Urinary bladder (tissue), 3 donors: ENCODE measurements at regions not wholly inside any gene's neighbourhood (a gene's known extent, or its start where the extent isn't known, plus 50 kb on each side); places are given as distances from the start of the nearest gene placed in this dataset.
"Not testable (repeated sequence)": the region's sequence is repeated elsewhere in the genome, so short reads cannot be mapped to it uniquely, and the experiment has no call there.

Source experiments
- DNase-seq: peaks from one replicate; pipeline ENCODE4 v3.0.0-alpha.2; 2015; ENCODE audit errors: extremely low spot score
- H3K27ac ChIP-seq: one replicate; pipeline ENCODE4 v1.5.1; 2013; ENCODE audit warnings: low read depth, mild to moderate bottlenecking, moderate library complexity
- H3K36me3 ChIP-seq: one replicate; pipeline ENCODE4 v1.6.1; 2013; ENCODE audit warnings: mild to moderate bottlenecking, moderate library complexity; ENCODE audit not compliant: insufficient read depth
- H3K4me1 ChIP-seq: one replicate; pipeline ENCODE4 v1.6.1; 2013; ENCODE audit warnings: mild to moderate bottlenecking, moderate library complexity; ENCODE audit not compliant: insufficient read depth
- H3K4me3 ChIP-seq: one replicate; pipeline ENCODE4 v1.5.1; 2013; ENCODE audit warnings: low read depth, low read length
- WGBS: extraction: QIAGEN DNeasy Blood & Tissue Kit; methylation state at CpG from one replicate; pipeline ENCODE4 v1.1.7; 2013; 5-methylcytosine and 5-hydroxymethylcytosine counted together
- donor health status: healthy with polysubstance abuse.
- donor health status: healthy.

DNA sequence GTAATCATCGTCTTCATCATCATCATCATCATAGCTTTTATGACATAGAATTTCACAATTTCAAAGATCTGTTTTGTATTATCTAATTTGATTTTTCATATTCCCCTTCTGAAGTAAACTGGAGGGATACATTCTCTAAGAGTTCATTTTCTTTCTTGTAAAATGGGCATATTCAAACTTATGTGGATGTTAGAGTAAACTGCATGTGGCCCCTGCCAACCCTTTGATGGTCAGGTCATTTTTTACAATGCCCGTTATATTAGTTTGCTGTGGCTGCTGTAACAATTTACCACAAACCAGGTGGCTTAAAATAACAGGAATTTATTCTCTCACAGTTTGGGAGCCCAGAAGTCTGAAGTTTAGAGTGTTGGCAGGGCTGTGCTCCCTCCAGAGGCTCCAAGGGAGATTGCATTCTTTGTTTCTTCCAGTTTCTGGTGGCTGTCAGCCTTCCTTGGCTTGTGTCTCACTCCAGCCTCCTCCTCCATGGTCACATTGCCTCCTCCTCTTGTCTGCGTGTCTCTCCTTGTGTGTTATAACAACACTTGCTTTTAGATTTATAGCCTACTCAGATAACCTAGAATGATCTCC is 127.5 kb upstream of the MMADHC start:
- Histone ChIP-seq H3K36me3 (no peaks in the 10 kb centered on the region), H3K4me3 (no peak overlapping the region), H3K4me1 (no peaks in the 10 kb centered on the region), H3K27ac (no peak overlapping the region)
- 81% methylated on average over 3 of the region's 3 CpGs for whole genome bisulfite sequencing
- DNase-seq, result no peak

DNA sequence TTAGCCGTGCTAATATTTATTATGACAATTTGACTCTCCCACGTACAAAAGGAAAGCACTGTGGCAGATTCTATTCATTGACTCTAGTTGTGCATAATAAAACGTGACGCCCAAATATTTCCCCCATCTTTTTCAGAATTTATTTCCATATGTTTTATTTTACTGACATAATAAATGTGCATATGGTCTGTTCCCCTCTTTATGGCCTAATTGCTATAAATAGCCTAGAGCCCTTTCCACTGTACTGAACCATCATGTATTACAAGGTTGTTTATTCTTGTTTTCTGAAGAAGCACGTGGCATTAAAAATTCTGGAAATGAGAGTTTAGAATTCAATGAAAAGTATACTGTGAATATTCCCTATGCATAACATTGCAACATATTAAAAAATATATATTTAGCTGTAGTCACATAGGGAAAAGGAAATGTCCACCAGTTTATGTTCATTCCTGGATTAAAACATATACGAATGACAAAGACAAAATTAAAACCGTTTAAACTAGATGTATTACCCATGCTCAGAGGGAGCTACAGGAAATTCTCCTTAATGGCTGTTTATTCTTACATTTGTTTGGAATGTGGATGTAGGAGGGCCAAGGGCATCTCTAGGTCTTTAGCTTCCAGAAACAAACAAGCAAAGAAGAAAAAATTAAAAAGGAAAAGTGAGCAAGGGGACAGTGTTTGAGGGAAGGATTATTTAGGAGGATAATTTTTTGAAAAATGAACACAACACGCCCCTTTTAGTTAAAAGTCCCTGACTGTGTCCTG is 122.1 kb upstream of the MMADHC start:
- Histone ChIP-seq H3K4me3 (no peak overlapping the region), H3K36me3 (no peaks in the 10 kb centered on the region), H3K27ac (no peak overlapping the region), H3K4me1 (no peaks in the 10 kb centered on the region)
- no peak for DNase-seq
- WGBS, result 61% methylated on average over 8 of the region's 8 CpGs

DNA sequence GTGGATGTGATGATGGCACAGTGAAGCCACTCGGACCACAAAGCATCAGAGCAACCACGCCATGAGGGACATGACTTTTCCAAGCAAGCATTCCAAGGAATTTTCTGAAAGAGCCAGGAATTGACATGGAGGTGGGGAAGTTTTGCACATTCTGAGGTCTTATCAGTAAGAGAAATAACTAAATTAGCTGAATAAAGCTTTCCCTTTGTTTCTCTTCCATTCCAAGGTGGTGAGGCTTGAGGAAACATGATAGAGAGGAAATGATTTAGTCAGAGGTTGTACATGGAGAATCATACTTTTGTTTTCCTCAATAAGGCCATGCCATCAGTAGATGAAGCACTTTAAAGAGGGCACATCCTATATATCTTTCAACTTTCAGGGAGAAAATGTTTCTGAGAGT is 115.7 kb upstream of the MMADHC start:
- no peak overlapping the region for H3K27ac ChIP-seq
- WGBS, result 96% methylated on average over 2 of the region's 2 CpGs
- H3K36me3 ChIP-seq, result no peaks in the 10 kb centered on the region
- no peaks in the 10 kb centered on the region for H3K4me1 ChIP-seq
- DNase-seq, result no peak
- H3K4me3 ChIP-seq, result no peak overlapping the region

DNA sequence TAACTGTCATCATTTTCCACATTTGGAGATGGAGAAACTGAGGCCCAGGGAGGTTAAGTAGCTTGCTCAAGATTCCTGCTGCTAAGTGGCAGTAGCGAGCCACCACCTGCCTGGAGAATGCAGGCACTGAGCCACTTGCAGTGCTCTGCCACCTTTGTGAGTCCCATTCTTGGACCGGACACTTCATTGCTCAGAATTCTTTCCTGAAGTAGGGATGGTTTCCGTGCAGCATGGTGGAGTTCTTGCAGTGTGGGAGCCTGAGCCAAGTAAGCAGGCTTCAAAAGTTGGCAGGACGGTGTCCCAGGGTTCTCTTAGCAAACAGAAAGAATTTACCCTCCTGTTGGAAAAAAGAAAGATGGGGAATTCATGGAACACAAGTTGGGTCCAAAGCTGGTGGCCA is 115.0 kb upstream of the MMADHC start:
- Histone ChIP-seq H3K36me3 (no peaks in the 10 kb centered on the region), H3K27ac (no peak overlapping the region), H3K4me3 (no peak overlapping the region), H3K4me1 (no peaks in the 10 kb centered on the region)
- DNase-seq, result no peak
- 95% methylated on average over 4 of the region's 4 CpGs for WGBS

DNA sequence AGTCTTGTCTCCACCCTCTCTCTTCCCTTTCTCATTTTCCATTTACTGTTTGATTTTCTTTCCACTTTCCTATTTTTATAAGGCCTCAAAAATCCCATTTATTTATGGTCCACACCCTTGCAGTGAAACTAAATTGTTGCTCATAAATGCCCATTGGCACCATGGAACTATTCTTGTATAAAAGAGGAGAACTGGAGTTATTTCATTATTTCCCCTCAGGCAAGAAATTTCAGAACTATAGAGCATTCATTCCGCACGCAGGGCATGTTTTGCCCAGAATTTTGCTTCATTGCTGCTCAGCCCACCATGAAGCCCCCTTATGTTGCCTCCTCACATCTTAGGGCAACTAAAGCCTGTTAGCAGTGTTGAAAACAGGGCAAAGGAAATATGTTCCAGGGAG is 113.7 kb upstream of the MMADHC start:
- Histone ChIP-seq H3K36me3 (no peaks in the 10 kb centered on the region), H3K4me3 (no peak overlapping the region), H3K27ac (no peak overlapping the region), H3K4me1 (no peaks in the 10 kb centered on the region)
- 91% methylated on average over 2 of the region's 2 CpGs for WGBS
- DNase-seq, result no peak

DNA sequence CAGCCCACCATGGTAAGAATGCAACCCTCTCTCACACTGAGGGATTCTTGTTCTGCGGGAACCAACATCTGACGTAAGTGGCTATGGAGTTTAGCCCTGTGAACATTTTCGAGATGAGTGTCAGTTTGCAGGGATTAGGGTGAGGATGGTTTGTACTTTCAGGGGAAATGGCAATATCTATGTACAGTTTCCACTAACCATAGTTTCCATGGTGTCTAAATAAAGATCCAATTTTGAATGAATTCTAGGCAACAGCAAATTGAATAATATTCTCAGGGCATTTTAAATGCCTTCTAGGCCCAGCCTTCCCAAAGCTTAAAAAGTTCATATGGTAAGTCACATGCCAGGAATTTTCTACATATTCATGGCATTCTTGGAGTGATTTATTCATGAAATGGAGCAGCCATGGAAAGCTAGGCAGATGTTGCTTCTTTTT is 105.4 kb upstream of the MMADHC start:
- no peak for DNase-seq

DNA sequence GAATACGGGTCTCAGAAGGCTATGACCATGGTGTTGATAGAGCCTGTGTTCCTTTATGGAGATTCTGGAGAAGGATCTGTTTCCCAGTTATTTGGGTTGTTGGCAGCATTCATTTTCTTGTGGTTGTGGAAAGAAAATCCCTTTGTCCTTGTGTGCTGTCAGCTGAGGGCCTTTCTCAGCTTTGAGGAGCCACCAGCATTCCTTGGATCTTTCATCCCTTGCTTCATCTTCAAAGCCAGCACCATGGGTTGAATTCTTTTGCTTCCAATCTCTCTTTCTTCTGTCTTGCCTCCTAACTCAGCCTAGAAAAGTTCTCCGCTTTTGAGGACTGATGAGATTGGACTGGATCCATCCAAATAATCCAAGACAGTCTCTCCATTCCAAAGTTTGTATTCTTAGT is 103.2 kb upstream of the MMADHC start:
- H3K27ac ChIP-seq, result no peak overlapping the region
- no peak overlapping the region for H3K4me3 ChIP-seq
- no peak for DNase-seq
- WGBS, result 84% methylated on average over 2 of the region's 2 CpGs
- H3K36me3 ChIP-seq, result no peaks in the 10 kb centered on the region
- no peaks in the 10 kb centered on the region for H3K4me1 ChIP-seq

More for the DNA sequence above, 105.4 kb upstream of the MMADHC start:
- no peaks in the 10 kb centered on the region for H3K36me3 ChIP-seq
- H3K4me3 ChIP-seq, result no peak overlapping the region
- 82% methylated on average over 3 of the region's 3 CpGs for WGBS
- no peak overlapping the region for H3K27ac ChIP-seq
- no peaks in the 10 kb centered on the region for H3K4me1 ChIP-seq

DNA sequence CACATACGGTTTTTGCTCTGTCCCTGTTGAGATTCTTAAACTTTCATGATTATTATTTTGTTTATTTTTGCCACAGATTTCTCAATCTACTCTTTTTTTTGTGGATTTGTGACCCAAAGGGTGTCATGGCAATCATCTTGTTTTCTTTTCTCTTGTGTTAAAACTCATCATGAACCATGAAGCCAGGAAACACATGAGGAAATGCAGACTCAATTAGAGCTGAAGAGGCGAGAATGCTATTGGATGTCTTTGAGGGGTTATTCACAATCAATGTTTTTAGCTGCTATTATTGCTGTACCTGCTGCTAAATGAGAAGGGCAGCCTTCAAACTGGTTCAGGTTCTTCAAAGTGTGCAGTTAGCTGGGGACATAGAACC is 99.5 kb upstream of the MMADHC start:
- Histone ChIP-seq H3K4me1 (no peaks in the 10 kb centered on the region), H3K4me3 (no peak overlapping the region), H3K36me3 (no peaks in the 10 kb centered on the region), H3K27ac (no peak overlapping the region)
- WGBS, result 76% methylated on average over 2 of the region's 2 CpGs
- no peak for DNase-seq

DNA sequence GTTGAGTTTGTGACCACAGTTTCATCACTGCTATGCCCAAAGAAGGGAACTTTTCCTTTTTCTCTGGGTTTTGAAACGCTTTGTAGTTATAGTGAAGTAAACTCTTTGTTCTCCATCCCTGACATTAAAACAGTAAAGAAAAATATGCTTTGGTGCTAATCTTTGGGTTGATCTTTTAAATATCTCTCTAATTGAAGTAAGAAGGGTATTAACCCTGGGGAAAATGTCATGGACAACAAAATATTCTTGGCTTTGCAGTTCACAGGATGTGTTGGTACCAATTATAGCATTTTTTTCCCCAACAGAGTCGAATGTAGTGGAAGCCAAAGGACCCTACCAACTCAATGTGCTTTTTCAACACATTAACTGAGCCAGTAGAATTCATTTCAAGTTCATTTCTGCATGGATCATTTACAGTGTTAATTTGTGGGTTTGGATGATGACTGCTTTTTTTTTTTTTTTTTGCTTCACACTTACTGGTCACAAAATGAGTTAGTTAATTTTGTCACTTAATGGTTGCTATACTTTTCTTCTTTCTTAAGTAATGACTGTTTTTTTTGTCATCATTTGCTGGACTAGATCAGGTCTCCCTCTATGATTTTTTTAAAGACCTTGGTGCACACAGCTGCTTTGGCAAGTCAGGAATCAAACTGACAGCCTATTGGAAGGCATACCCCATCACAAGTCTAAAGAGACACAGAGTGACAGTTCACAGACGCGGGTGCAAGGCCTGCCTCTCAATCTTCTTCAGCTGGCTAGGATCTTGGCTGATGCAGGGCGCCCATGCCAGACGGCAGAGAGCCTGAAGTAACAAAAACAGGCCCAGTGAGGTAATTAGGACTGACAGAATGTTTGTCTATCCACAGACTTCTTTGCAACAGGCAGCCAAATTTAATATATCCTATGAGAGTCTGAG is 98.8 kb upstream of the MMADHC start:
- 77% methylated on average over 6 of the region's 6 CpGs for WGBS
- Histone ChIP-seq H3K27ac (no peak overlapping the region), H3K4me1 (no peaks in the 10 kb centered on the region), H3K36me3 (no peaks in the 10 kb centered on the region), H3K4me3 (no peak overlapping the region)
- no peak for DNase-seq

DNA sequence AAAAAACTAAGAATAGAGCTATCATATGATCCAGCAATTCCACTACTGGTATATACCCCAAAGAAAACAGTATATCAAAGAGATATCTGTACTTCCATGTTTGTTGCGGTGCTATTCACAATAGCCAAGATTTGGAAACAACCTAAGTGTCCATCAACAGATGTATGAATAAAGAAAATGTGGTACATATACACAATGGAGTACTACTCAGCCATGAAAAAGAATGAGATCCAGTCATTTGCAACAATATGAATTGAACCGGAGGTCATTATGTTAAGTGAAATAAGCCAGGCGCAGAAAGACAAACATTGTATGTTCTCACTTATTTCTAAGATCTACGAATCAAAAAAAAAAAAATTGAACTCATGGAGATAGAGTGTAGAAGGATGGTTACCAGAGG is 97.8 kb upstream of the MMADHC start:
- not testable (repeated sequence) for H3K4me1 ChIP-seq, H3K27ac ChIP-seq, H3K4me3 ChIP-seq, DNase-seq, H3K36me3 ChIP-seq
- 98% methylated on average over 4 of the region's 4 CpGs for WGBS

DNA sequence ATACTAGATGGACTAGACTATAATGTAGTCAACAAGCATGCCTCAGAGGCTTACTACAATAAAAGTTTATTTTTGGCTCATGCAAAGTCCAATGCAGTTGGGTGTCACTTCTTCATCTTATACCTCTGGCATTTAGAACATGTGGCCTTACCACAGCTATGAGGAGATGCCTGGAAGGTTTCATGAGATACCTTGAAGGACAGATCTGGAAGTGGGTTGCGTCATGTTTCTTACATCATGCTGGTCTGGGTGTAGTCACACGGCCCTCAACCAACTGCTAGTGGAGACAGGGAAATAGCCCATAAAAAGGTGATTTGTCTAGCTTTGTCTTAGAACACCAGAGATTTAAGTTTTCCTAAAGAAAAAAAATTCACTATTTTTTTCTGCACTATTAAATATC is 91.7 kb upstream of the MMADHC start:
- Histone ChIP-seq H3K27ac (no peak overlapping the region), H3K4me3 (no peak overlapping the region), H3K36me3 (no peaks in the 10 kb centered on the region), H3K4me1 (no peaks in the 10 kb centered on the region)
- no peak for DNase-seq
- 91% methylated on average over 2 of the region's 2 CpGs for WGBS

DNA sequence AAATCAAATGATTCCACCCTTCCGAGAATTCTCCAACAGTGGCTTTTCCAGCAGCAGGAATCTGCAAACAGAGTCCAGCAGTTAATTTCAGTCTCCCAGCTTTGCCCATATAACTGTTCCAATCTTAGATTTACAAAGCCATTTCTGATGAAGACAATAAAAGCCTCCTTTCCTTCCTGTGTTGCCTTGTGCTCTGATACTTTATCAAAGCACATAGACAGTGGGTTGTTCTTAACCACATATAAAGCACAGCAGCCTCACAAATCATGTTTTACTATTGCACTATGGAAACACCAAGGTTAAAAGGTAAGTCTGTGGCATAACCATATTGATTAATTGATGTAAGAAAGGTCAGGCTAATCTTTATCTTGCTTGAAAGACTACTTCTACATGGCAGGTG is 89.8 kb upstream of the MMADHC start:
- WGBS, result 80% methylated on average over 1 of the region's 1 CpG
- DNase-seq, result no peak
- H3K36me3 ChIP-seq, result no peaks in the 10 kb centered on the region
- no peaks in the 10 kb centered on the region for H3K4me1 ChIP-seq
- no peak overlapping the region for H3K27ac ChIP-seq
- H3K4me3 ChIP-seq, result no peak overlapping the region

DNA sequence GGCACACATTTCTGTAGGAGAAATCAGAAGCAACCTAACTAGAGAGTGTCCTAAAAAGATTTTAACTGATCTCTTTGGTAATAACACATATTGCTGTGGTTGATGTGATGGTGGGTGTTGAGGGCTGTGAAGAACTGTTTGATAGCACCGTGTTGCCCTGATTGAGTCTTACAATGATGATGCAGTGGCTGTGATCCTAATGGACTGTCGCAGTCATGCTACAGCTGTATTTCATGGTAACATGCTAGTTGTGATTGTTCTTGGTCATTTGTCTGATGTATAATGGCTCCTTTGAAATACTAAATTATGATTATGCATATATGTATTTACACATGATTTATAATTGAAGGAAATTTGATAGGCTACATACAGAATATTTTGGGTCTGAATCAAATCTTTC is 82.5 kb upstream of the MMADHC start:
- H3K4me1 ChIP-seq, result no peaks in the 10 kb centered on the region
- no peaks in the 10 kb centered on the region for H3K36me3 ChIP-seq
- H3K4me3 ChIP-seq, result no peak overlapping the region
- H3K27ac ChIP-seq, result no peak overlapping the region
- 91% methylated on average over 2 of the region's 2 CpGs for WGBS
- no peak for DNase-seq

DNA sequence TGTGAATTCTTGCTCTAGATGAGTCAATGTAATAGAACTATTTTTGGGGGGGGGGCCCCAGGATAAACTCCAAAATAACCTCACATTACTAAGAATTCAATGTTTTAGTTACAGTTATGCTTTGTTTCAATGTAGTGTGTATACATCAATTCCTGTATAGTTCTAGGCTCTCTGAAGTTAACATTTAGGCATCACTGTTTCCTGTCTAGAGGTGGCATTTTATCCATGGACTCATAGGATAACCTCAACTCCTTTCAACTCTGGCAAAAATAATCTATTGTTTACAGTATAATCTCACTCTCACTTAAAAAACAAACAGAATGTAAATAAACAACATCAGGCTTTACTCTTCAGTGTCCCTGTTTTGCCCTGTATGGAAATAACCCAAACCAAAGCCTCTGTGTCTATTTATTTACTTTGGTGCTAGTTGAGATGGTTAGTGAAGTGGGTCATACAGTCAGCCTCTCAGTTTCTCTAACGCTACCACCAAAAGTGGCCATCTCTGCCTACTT is 79.3 kb upstream of the MMADHC start:
- no peak for DNase-seq
- Histone ChIP-seq H3K4me1 (no peaks in the 10 kb centered on the region), H3K4me3 (no peak overlapping the region), H3K27ac (no peak overlapping the region), H3K36me3 (no peaks in the 10 kb centered on the region)
- WGBS, result 82% methylated on average over 1 of the region's 1 CpG
